ENCODE measurements at regions not wholly inside any gene's neighbourhood (a gene's known extent, or its start where the extent isn't known, plus 50 kb on each side); places are given as distances from the start of the nearest gene placed in this dataset.

GRCh38 chr4:35253331-35253730 is 991.0 kb downstream of the ARAP2 start:
- H4K91ac ChIP-seq (ENCODE audit: insufficient read length, low read depth, low read length), result no peak overlapping the region
- Mint-ChIP-seq H3K4me3 (no peak overlapping the region), H3K36me3 (ENCODE audit: insufficient read depth in 1 of 3, low read depth in 3 of 3) (peaks cover 0 to 2% (median 0%) of the 10 kb centered on the region in 3 experiments; a peak in 2 of 7 replicates), H3K27ac (no peak overlapping the region), H3K9me3 (no peaks in the 10 kb centered on the region; a peak in 1 of 5 replicates), H3K4me1 (peaks cover 4 to 7% of the 10 kb centered on the region in 2 experiments), H3K27me3 (ENCODE audit: low read depth) (no peaks in the 10 kb centered on the region)
- no peak overlapping the region for H2BK12ac ChIP-seq (ENCODE audit: insufficient read length, low read depth, low read length)
- no peak for TF ChIP-seq CTCF (conservative IDR thresholded peaks at IDR 0.05)
- no peak overlapping the region for H3K56ac ChIP-seq (ENCODE audit: insufficient read length, low read depth, low read length)
- H3K9ac ChIP-seq (ENCODE audit: extremely low read depth, insufficient read length, low read length), result no peak overlapping the region
- no peaks in the 10 kb centered on the region for H3K23me2 ChIP-seq (ENCODE audit: insufficient read length, low read depth, low read length, poor library complexity, severe bottlenecking)
- H3K4me2 ChIP-seq (ENCODE audit: insufficient read depth, insufficient read length, low read length), result no peak overlapping the region
- no peak overlapping the region for H4K8ac ChIP-seq (replicated peaks; ENCODE audit: insufficient read length, low read depth, low read length)
- no peak overlapping the region for H3K14ac ChIP-seq (ENCODE audit: insufficient read depth, low read length)
- H3K18ac ChIP-seq (ENCODE audit: insufficient read length, low read depth, low read length), result no peak overlapping the region
- H3T11ph ChIP-seq (ENCODE audit: low read length), result no peak overlapping the region
- H3K4ac ChIP-seq (ENCODE audit: low read depth, low read length), result no peak overlapping the region
- no peak overlapping the region for H2BK15ac ChIP-seq (ENCODE audit: low read depth, low read length)
- DNase-seq, result no peak
- no peaks in the 10 kb centered on the region for H4K20me1 ChIP-seq (ENCODE audit: control insufficient read depth, insufficient read depth, insufficient read length)
- no peak overlapping the region for H2BK120ac ChIP-seq (ENCODE audit: low read depth, low read length, poor library complexity, severe bottlenecking)
- WGBS (ENCODE audit: extremely low coverage, insufficient read length, low lambda C conversion rate), result no CpG with 5 or more reads among the region's 2 CpGs
- H2AFZ ChIP-seq (ENCODE audit: low read length), result no peak overlapping the region
- H3K9me3 ChIP-seq (ENCODE audit: control insufficient read depth, low read depth, low read length), result no peaks in the 10 kb centered on the region
- H3K4me1 ChIP-seq (ENCODE audit: insufficient read depth, low read length), result no peaks in the 10 kb centered on the region
- H2BK5ac ChIP-seq (ENCODE audit: insufficient read length, low read length), result no peak overlapping the region
- no peak overlapping the region for H2AK5ac ChIP-seq (ENCODE audit: insufficient read length, low read length)
- H3K79me1 ChIP-seq (ENCODE audit: insufficient read depth, low read depth, low read length, poor library complexity, severe bottlenecking), result no peaks in the 10 kb centered on the region
- no peak overlapping the region for H4K5ac ChIP-seq (ENCODE audit: insufficient read length, low read depth, low read length)
- no peaks in the 10 kb centered on the region for H3K79me2 ChIP-seq (ENCODE audit: insufficient read depth, low read length)
- no peak overlapping the region for H3K23ac ChIP-seq (ENCODE audit: insufficient read length, low read depth, low read length)
- H2BK20ac ChIP-seq (ENCODE audit: low read depth, low read length, poor library complexity, severe bottlenecking), result no peak overlapping the region
- no peak overlapping the region for H3K27ac ChIP-seq (ENCODE audit: insufficient read length, low read depth, low read length)
- H3K27me3 ChIP-seq (ENCODE audit: insufficient read depth, low read length), result no peaks in the 10 kb centered on the region

Measured in H9 (cell line).